SK-N-SH (cell line): ENCODE measurements at regions not wholly inside any gene's neighbourhood (a gene's known extent, or its start where the extent isn't known, plus 50 kb on each side); places are given as distances from the start of the nearest gene placed in this dataset.

Experiments used
- CTCF ChIA-PET: fragments of 300-600, 350-600 bp; formaldehyde crosslinking; extraction: SDS; loops from one replicate; lab custom pipeline; 2021; lab: Yijun Ruan, JAX
- POLR2A ChIA-PET: fragments of 350-600 bp; sonication (Branson Sonifier 250); formaldehyde crosslinking; extraction: SDS; loops from one replicate; lab custom pipeline; 2020; ENCODE audit warnings: antibody characterized with exemption, inconsistent platforms; lab: Yijun Ruan, JAX
- DNase-seq: peaks from one replicate; pipeline ENCODE4 v3.0.0; 2012
- H2AFZ ChIP-seq: fragments of 200-600 bp; sonication (generic); 2 replicates; pipeline ENCODE4 v1.8.1; 2016; ENCODE audit warnings: antibody characterized with exemption, mild to moderate bottlenecking, low read depth
- H3F3A ChIP-seq: fragments of 200-600 bp; sonication (generic); replicated peaks from 2 replicates; pipeline ENCODE3; 2016; ENCODE audit warnings: antibody characterized with exemption, mild to moderate bottlenecking; ENCODE audit not compliant: insufficient read depth
- H3K27ac ChIP-seq, 2 experiments: fragments of 200-500 bp in 1 of 2; fragments of 200-600 bp in 1 of 2; sonication (Bioruptor generic) in 1 of 2; sonication (generic), shearing (Covaris generic) in 1 of 2; 2 replicates each; pipeline versions ENCODE4 v1.5.1 to v1.6.1; 2014 to 2016; ENCODE audit warnings: low read depth in 2 of 2, inconsistent platforms in 1 of 2, low read length in 1 of 2, mild to moderate bottlenecking in 1 of 2, mixed read lengths in 1 of 2
- H3K27me3 ChIP-seq: fragments of 200-600 bp; sonication (generic), shearing (Covaris generic); 2 replicates; pipeline ENCODE4 v1.6.1; 2016; ENCODE audit warnings: mixed run types; ENCODE audit not compliant: insufficient read depth
- H3K36me3 ChIP-seq, 2 experiments: fragments of 200-500 bp in 1 of 2; fragments of 200-600 bp in 1 of 2; sonication (Bioruptor generic) in 1 of 2; sonication (generic) in 1 of 2; replicated peaks in 1 of 2; 2 replicates each; pipeline versions ENCODE3 to v1.5.1; 2014 to 2016; ENCODE audit warnings: low read length in 1 of 2, mild to moderate bottlenecking in 1 of 2; ENCODE audit not compliant: insufficient read depth in 2 of 2, control insufficient read depth in 1 of 2
- H3K4me1 ChIP-seq, 2 experiments: fragments of 200-500 bp in 1 of 2; fragments of 200-600 bp in 1 of 2; sonication (Bioruptor generic) in 1 of 2; sonication (generic), shearing (Covaris generic) in 1 of 2; 2 replicates each; pipeline versions ENCODE4 v1.5.1 to v1.6.1; 2014 to 2016; ENCODE audit warnings: low read depth in 1 of 2, low read length in 1 of 2, mixed run types in 1 of 2; ENCODE audit not compliant: insufficient read depth in 2 of 2, control insufficient read depth in 1 of 2
- H3K4me2 ChIP-seq: fragments of 200-600 bp; sonication (generic), shearing (Covaris generic); 2 replicates; pipeline ENCODE4 v1.6.1; 2017; ENCODE audit warnings: mixed run types
- H3K4me3 ChIP-seq, 2 experiments: fragments of 200-500 bp in 1 of 2; fragments of 200-600 bp in 1 of 2; sonication (Bioruptor generic) in 1 of 2; sonication (generic), shearing (Covaris generic) in 1 of 2; 2 replicates each; pipeline versions ENCODE4 v1.5.1 to v1.8.1; 2014 to 2016; ENCODE audit warnings: low read depth in 2 of 2, inconsistent platforms in 1 of 2, low read length in 1 of 2, mild to moderate bottlenecking in 1 of 2, mixed read lengths in 1 of 2, moderate library complexity in 1 of 2
- H3K79me2 ChIP-seq: fragments of 200-600 bp; sonication (generic); 2 replicates; pipeline ENCODE4 v1.8.1; 2017; ENCODE audit warnings: mild to moderate bottlenecking; ENCODE audit not compliant: insufficient read depth
- H3K9ac ChIP-seq: fragments of 200-600 bp; sonication (generic); 2 replicates; pipeline ENCODE4 v1.6.1; 2017; ENCODE audit warnings: mixed run types
- H3K9me2 ChIP-seq: fragments of 200-600 bp; sonication (generic); 2 replicates; pipeline ENCODE4 v1.6.1; 2017; ENCODE audit warnings: mixed run types
- H3K9me3 ChIP-seq: fragments of 200-600 bp; sonication (generic); 2 replicates; pipeline ENCODE4 v1.6.1; 2017; ENCODE audit warnings: mixed run types, mild to moderate bottlenecking, moderate library complexity
- H4K20me1 ChIP-seq: fragments of 200-600 bp; sonication (generic); 2 replicates; pipeline ENCODE4 v1.6.1; 2017; ENCODE audit warnings: mild to moderate bottlenecking, mixed run types; ENCODE audit not compliant: insufficient read depth
- ELF1 ChIP-seq: IDR thresholded peaks from 2 replicates; pipeline ENCODE4 v1.4.0; 2012
- EP300 ChIP-seq, 2 experiments: IDR thresholded peaks; 2 replicates each; pipeline versions ENCODE4 v1.4.0 to v1.6.1; 2012; ENCODE audit warnings: borderline replicate concordance in 1 of 2, low read depth in 1 of 2, low read length in 1 of 2
- FOXJ3 ChIP-seq: sonication (generic); formaldehyde crosslinking; IDR thresholded peaks from 2 replicates; pipeline ENCODE4 v1.5.1; 2020; ENCODE audit warnings: mild to moderate bottlenecking, missing genetic modification reagents
- GATA2 ChIP-seq: sonication (generic); formaldehyde crosslinking; IDR thresholded peaks from 2 replicates; pipeline ENCODE4 v1.5.0; 2020; ENCODE audit warnings: mild to moderate bottlenecking, missing genetic modification reagents
- RXRA ChIP-seq: IDR thresholded peaks from 2 replicates; pipeline ENCODE4 v1.4.0; 2012; ENCODE audit warnings: low read depth, mild to moderate bottlenecking, borderline replicate concordance
- YY1 ChIP-seq: IDR thresholded peaks from 2 replicates; pipeline ENCODE4 v1.4.0; 2012; ENCODE audit warnings: low read depth, mild to moderate bottlenecking
- ZBTB33 ChIP-seq: IDR thresholded peaks from 2 replicates; pipeline ENCODE4 v1.4.0; 2012; ENCODE audit warnings: low read depth, borderline replicate concordance
- WGBS: methylation state at CpG from one replicate; pipeline ENCODE4 v1.1.6; 2017; ENCODE audit warnings: low lambda C conversion rate; 5-methylcytosine and 5-hydroxymethylcytosine counted together

GRCh38 chr7:343227-343822 lies 53.4 kb downstream of the FOXL3 start:
- no peak overlapping the region for H3K27ac ChIP-seq
- no peaks in the 10 kb centered on the region for H4K20me1 ChIP-seq
- no peaks in the 10 kb centered on the region for H3K9me3 ChIP-seq
- TF ChIP-seq GATA2 (CRISPR knock-in tag) (no peak), EP300 (IDR thresholded peaks at IDR 0.05; ENCODE audit: borderline replicate concordance in 1 of 2, low read depth in 1 of 2, low read length in 1 of 2) (no peak)
- no peaks in the 10 kb centered on the region for H3F3A ChIP-seq
- peak; percentile 62 for DNase-seq
- 63% methylated on average over 22 of the region's 33 CpGs for WGBS
- H3K9me2 ChIP-seq = no peaks in the 10 kb centered on the region
- CTCF ChIA-PET = interaction anchor here (2.1 to 3.6 kb wide), 3 partner anchors 10 to 424 kb away, joined by 5 to 18 read pairs (median 13); no protein-coding TSS in a partner anchor
- H2AFZ ChIP-seq = no peak overlapping the region
- no peaks in the 10 kb centered on the region for H3K36me3 ChIP-seq
- no peak overlapping the region for H3K4me3 ChIP-seq
- no peak overlapping the region for H3K9ac ChIP-seq
- peaks cover 33% of the 10 kb centered on the region; the same call in 1 of the 2 replicates for H3K27me3 ChIP-seq
- POLR2A ChIA-PET = no interaction called here
- no peaks in the 10 kb centered on the region for H3K79me2 ChIP-seq
- H3K4me1 ChIP-seq = no peaks in the 10 kb centered on the region; a peak in 1 of 4 replicates
- no peak overlapping the region for H3K4me2 ChIP-seq

- Histone ChIP-seq H3K27ac (no peak overlapping the region), H3K27me3 (peaks cover 29% of the 10 kb centered on the region; the same call in 1 of the 2 replicates), H4K20me1 (no peaks in the 10 kb centered on the region), H3K4me2 (no peak overlapping the region), H3K9me3 (no peaks in the 10 kb centered on the region), H3F3A (no peaks in the 10 kb centered on the region), H3K9ac (no peak overlapping the region), H3K79me2 (no peaks in the 10 kb centered on the region), H3K9me2 (no peaks in the 10 kb centered on the region)
- no peak for TF ChIP-seq YY1
- TF ChIP-seq, all 33 proteins: peak for 0
- 78% methylated on average over 19 of the region's 25 CpGs for WGBS
- no peak overlapping the region for H3K4me3 ChIP-seq
- no peaks in the 10 kb centered on the region; a peak in 1 of 4 replicates for H3K4me1 ChIP-seq
- CTCF ChIA-PET = interaction anchor here (2.1 to 3.6 kb wide), 2 partner anchors 22 to 424 kb away, joined by 5 to 18 read pairs; no protein-coding TSS in a partner anchor
- DNase-seq = no peak
- POLR2A ChIA-PET = no interaction called here
- no peaks in the 10 kb centered on the region for H3K36me3 ChIP-seq
- no peak overlapping the region for H2AFZ ChIP-seq
Measured at GRCh38 chr7:343864-344607, 54.1 kb downstream of the FOXL3 start.

- CTCF ChIA-PET = interaction anchor here (2.1 to 3.6 kb wide), 2 partner anchors 23 to 423 kb away, joined by 5 to 18 read pairs; no protein-coding TSS in a partner anchor
- TF ChIP-seq RXRA (no peak), ELF1 (no peak), ZBTB33 (no peak), FOXJ3 (CRISPR knock-in tag) (no peak), EP300 (IDR thresholded peaks at IDR 0.05; ENCODE audit: borderline replicate concordance in 1 of 2, low read depth in 1 of 2, low read length in 1 of 2) (no peak)
- Histone ChIP-seq H3F3A (no peaks in the 10 kb centered on the region), H3K9me3 (no peaks in the 10 kb centered on the region), H2AFZ (no peak overlapping the region), H3K4me1 (no peaks in the 10 kb centered on the region; a peak in 1 of 4 replicates), H3K9ac (no peak overlapping the region), H4K20me1 (no peaks in the 10 kb centered on the region), H3K4me2 (no peak overlapping the region), H3K79me2 (no peaks in the 10 kb centered on the region), H3K4me3 (no peak overlapping the region), H3K9me2 (no peaks in the 10 kb centered on the region), H3K36me3 (no peaks in the 10 kb centered on the region), H3K27ac (no peak overlapping the region), H3K27me3 (peaks cover 23% of the 10 kb centered on the region; the same call in 1 of the 2 replicates)
- POLR2A ChIA-PET = interaction anchor here (0.6 kb wide), 1 partner anchor 16 kb away, joined by 3 read pairs; no protein-coding TSS in a partner anchor
- WGBS = 70% methylated on average over 15 of the region's 15 CpGs
- DNase-seq = no peak
Measured at GRCh38 chr7:344608-344994, 54.6 kb downstream of the FOXL3 start.
